Adrenal gland (tissue), 9 donors: ENCODE measurements at regions not wholly inside any gene's neighbourhood (a gene's known extent, or its start where the extent isn't known, plus 50 kb on each side); places are given as distances from the start of the nearest gene placed in this dataset.

ENCODE experiments used
- DNase-seq, 7 donors: peaks; one replicate each; pipeline ENCODE4 v3.0.0-alpha.2; 2019 to 2020
- H3K27ac ChIP-seq, 5 donors: fragments of 200-600 bp; sonication (generic) in 4 of 5; 1 replicate in 3 of 5; 2 replicates in 2 of 5; pipeline versions ENCODE4 v1.5.1 to v1.8.0; 2016 to 2020; ENCODE audit warnings: mild to moderate bottlenecking in 1 of 5
- H3K27me3 ChIP-seq: fragments of 200-600 bp; 2 replicates; pipeline ENCODE4 v1.8.0; 2021
- H3K36me3 ChIP-seq, 2 donors: fragments of 200-600 bp; replicated peaks in 1 of 2; 1 replicate in 1 of 2; 2 replicates in 1 of 2; pipeline versions ENCODE4 v1.5.1 to v1.8.0; 2018 to 2022
- H3K4me1 ChIP-seq, 2 donors: fragments of 200-600 bp; replicated peaks in 1 of 2; 1 replicate in 1 of 2; 2 replicates in 1 of 2; pipeline versions ENCODE4 v1.5.1 to v1.8.0; 2018 to 2021
- H3K4me3 ChIP-seq, 4 donors: fragments of 200-600 bp; sonication (generic) in 3 of 4; one replicate each; pipeline ENCODE4 v1.5.1; 2016 to 2018
- H3K9me3 ChIP-seq, 3 donors: fragments of 200-600 bp; sonication (generic) in 1 of 3; replicated peaks in 1 of 3; 1 replicate in 2 of 3; 2 replicates in 1 of 3; pipeline versions ENCODE4 v1.5.1 to v1.8.0; 2016 to 2021
- CTCF ChIP-seq, 6 experiments: fragments of 450-650 bp in 4 of 6; fragments of 200-600 bp in 2 of 6; sonication (generic) in 1 of 6; IDR thresholded peaks; 1 replicate in 5 of 6; 2 replicates in 1 of 6; pipeline versions ENCODE4 v1.5.1 to v1.8.0; 2016 to 2021; ENCODE audit warnings: antibody characterized with exemption in 6 of 6, mild to moderate bottlenecking in 2 of 6, moderate library complexity in 1 of 6
- POLR2A ChIP-seq, 2 donors: fragments of 450-650 bp; IDR thresholded peaks; one replicate each; pipeline ENCODE4 v1.6.1; 2017; ENCODE audit warnings: antibody characterized with exemption in 2 of 2, mild to moderate bottlenecking in 2 of 2, moderate library complexity in 1 of 2
- WGBS, 4 donors: extraction: QIAGEN DNeasy Blood & Tissue Kit in 2 of 4; methylation state at CpG; one replicate each; pipeline versions ENCODE4 v1.1.5 to v1.1.7; 2013 to 2017; 5-methylcytosine and 5-hydroxymethylcytosine counted together
- intact Hi-C, 2 donors: fragments of 100-400 bp; cut with DNase I; formaldehyde crosslinking; loops; one replicate each; pipeline versions ENCODE4 v1.14.1 to v1.15.0; 2022 to 2023
- donor health status: healthy with polysubstance abuse.
- donor health status: Bipolar disorder and iron deficiency.
- donor health status: DM: yes; HTN: yes; CAD: no.
- donor health status: DM: no; HTN: no; CAD: no.
- donor health status: DM: no; HTN: no; CAD: no.

- WGBS, 4 donors: 56 to 65% (median 59%) methylated on average over 3 of the region's 3 CpGs
- intact Hi-C loops: no loop called here
Observed at GRCh38 chr5:148899993-148900392, 73.6 kb downstream of the ADRB2 start.

GRCh38 chr5:148902478-148902877 lies 76.1 kb downstream of the ADRB2 start:
- Histone ChIP-seq H3K9me3 (no peaks in the 10 kb centered on the region), H3K27me3 (no peaks in the 10 kb centered on the region), H3K36me3 (no peaks in the 10 kb centered on the region), H3K4me3 (no peak overlapping the region), H3K27ac (no peak overlapping the region), H3K4me1 (no peaks in the 10 kb centered on the region)
- no peak for TF ChIP-seq POLR2A (IDR thresholded peaks at IDR 0.05)
- no peak for TF ChIP-seq CTCF (IDR thresholded peaks at IDR 0.05)
- intact Hi-C loops: no loop called here
- DNase-seq: no peak
- 52 to 77% (median 69%) methylated on average over 2 of the region's 2 CpGs for WGBS, 4 donors

More at GRCh38 chr5:148899993-148900392, 73.6 kb downstream of the ADRB2 start:
- H3K27ac ChIP-seq: no peak overlapping the region
- no peaks in the 10 kb centered on the region for H3K9me3 ChIP-seq
- no peaks in the 10 kb centered on the region for H3K27me3 ChIP-seq
- no peak overlapping the region for H3K4me3 ChIP-seq
- H3K4me1 ChIP-seq: no peaks in the 10 kb centered on the region
- TF ChIP-seq POLR2A (IDR thresholded peaks at IDR 0.05) (no peak), CTCF (IDR thresholded peaks at IDR 0.05) (no peak)
- H3K36me3 ChIP-seq: no peaks in the 10 kb centered on the region
- no peak for DNase-seq

GRCh38 chr5:148903587-148903986 lies 77.2 kb downstream of the ADRB2 start:
- Histone ChIP-seq H3K27me3 (no peaks in the 10 kb centered on the region), H3K9me3 (no peaks in the 10 kb centered on the region), H3K27ac (no peak overlapping the region), H3K36me3 (no peaks in the 10 kb centered on the region), H3K4me1 (no peaks in the 10 kb centered on the region), H3K4me3 (no peak overlapping the region)
- 78 to 87% (median 82%) methylated on average over 2 of the region's 2 CpGs for WGBS, 4 donors
- TF ChIP-seq CTCF (IDR thresholded peaks at IDR 0.05): no peak
- no peak for TF ChIP-seq POLR2A (IDR thresholded peaks at IDR 0.05)
- no peak for DNase-seq
- intact Hi-C loops: no loop called here

GRCh38 chr5:148904440-148904839 lies 78.0 kb downstream of the ADRB2 start:
- H3K36me3 ChIP-seq: no peaks in the 10 kb centered on the region
- DNase-seq: no peak
- H3K27me3 ChIP-seq: no peaks in the 10 kb centered on the region
- intact Hi-C loops: no loop called here
- TF ChIP-seq POLR2A (IDR thresholded peaks at IDR 0.05): no peak
- no peak for TF ChIP-seq CTCF (IDR thresholded peaks at IDR 0.05)
- WGBS, 4 donors: 80 to 86% (median 83%) methylated on average over 1 of the region's 1 CpG; no CpG with 5 or more reads in 1 of the 4 donors
- no peaks in the 10 kb centered on the region for H3K9me3 ChIP-seq
- no peak overlapping the region for H3K4me3 ChIP-seq
- H3K4me1 ChIP-seq: no peaks in the 10 kb centered on the region
- no peak overlapping the region for H3K27ac ChIP-seq
